WTC11 (cell line): ENCODE measurements at regions not wholly inside any gene's neighbourhood (a gene's known extent, or its start where the extent isn't known, plus 50 kb on each side); places are given as distances from the start of the nearest gene placed in this dataset.

Experiments used
- ATAC-seq: fragments of 200-7000 bp; cut with Tn5 transposase; 2 replicates; pipeline ENCODE4 v1.10.0; 2021; ENCODE audit warnings: mild to moderate bottlenecking, moderate library complexity
- CTCF ChIA-PET: fragments of 300-600 bp; sonication (Branson Sonifier 250); formaldehyde crosslinking; loops from one replicate; lab custom pipeline; 2021; ENCODE audit warnings: antibody characterized with exemption; lab: Charles Lee
- POLR2A ChIA-PET: fragments of 350-600 bp; sonication (Branson Sonifier 250); formaldehyde crosslinking; loops from one replicate; lab custom pipeline; 2021; ENCODE audit warnings: antibody characterized with exemption; lab: Charles Lee
- DNase-seq: peaks from one replicate; pipeline ENCODE4 v3.0.0; 2021; ENCODE audit warnings: low spot score
- H3K27ac Mint-ChIP-seq: 2 replicates; pipeline ENCODE4 v1.8.0; 2021; ENCODE audit warnings: mixed read lengths
- H3K27me3 Mint-ChIP-seq: 2 replicates; pipeline ENCODE4 v1.8.0; 2021; ENCODE audit warnings: low read depth, mild to moderate bottlenecking, moderate library complexity, mixed read lengths
- H3K36me3 Mint-ChIP-seq: 2 replicates; pipeline ENCODE4 v1.8.0; 2021; ENCODE audit warnings: mixed read lengths
- H3K4me1 Mint-ChIP-seq: 2 replicates; pipeline ENCODE4 v1.8.0; 2022; ENCODE audit warnings: mixed read lengths
- H3K4me3 Mint-ChIP-seq: 2 replicates; pipeline ENCODE4 v1.8.0; 2021; ENCODE audit warnings: mild to moderate bottlenecking, moderate library complexity, mixed read lengths
- H3K9me3 Mint-ChIP-seq: 2 replicates; pipeline ENCODE4 v1.8.0; 2021; ENCODE audit warnings: mixed read lengths
- CREM ChIP-seq: sonication (generic); formaldehyde crosslinking; IDR thresholded peaks from 2 replicates; pipeline ENCODE4 v1.8.1; 2022; ENCODE audit warnings: mild to moderate bottlenecking, missing genetic modification reagents, moderate library complexity
- ELF4 ChIP-seq: sonication (generic); formaldehyde crosslinking; IDR thresholded peaks from 2 replicates; pipeline ENCODE4 v1.8.1; 2022; ENCODE audit warnings: low read depth, mild to moderate bottlenecking, moderate library complexity, missing genetic modification reagents
- EMX1 ChIP-seq: fragments of 250-450 bp; sonication (Bioruptor Pico); IDR thresholded peaks from 2 replicates; pipeline ENCODE4 v1.8.0; 2021; ENCODE audit warnings: mild to moderate bottlenecking
- FOXJ3 ChIP-seq: sonication (generic); formaldehyde crosslinking; IDR thresholded peaks from 2 replicates; pipeline ENCODE4 v1.9.0; 2021; ENCODE audit warnings: missing genetic modification reagents, mild to moderate bottlenecking, borderline replicate concordance
- FOXK1 ChIP-seq: sonication (generic); formaldehyde crosslinking; IDR thresholded peaks from 2 replicates; pipeline ENCODE4 v1.8.0; 2022; ENCODE audit warnings: mild to moderate bottlenecking, moderate library complexity, missing genetic modification reagents
- KAT7 ChIP-seq: sonication (generic); formaldehyde crosslinking; IDR thresholded peaks from 2 replicates; pipeline ENCODE4 v1.8.1; 2023; ENCODE audit warnings: missing genetic modification reagents, mild to moderate bottlenecking, borderline replicate concordance
- NFYB ChIP-seq: sonication (generic); formaldehyde crosslinking; conservative IDR thresholded peaks from 2 replicates; pipeline ENCODE4 v1.8.0; 2022; ENCODE audit warnings: low read depth, missing genetic modification reagents
- RORB ChIP-seq: fragments of 250-450 bp; sonication (Bioruptor Pico); IDR thresholded peaks from 2 replicates; pipeline ENCODE4 v1.9.0; 2021; ENCODE audit warnings: mild to moderate bottlenecking
- SMAD4 ChIP-seq: sonication (generic); formaldehyde crosslinking; IDR thresholded peaks from 2 replicates; pipeline ENCODE4 v1.8.0; 2022; ENCODE audit warnings: mild to moderate bottlenecking, missing genetic modification reagents
- SP1 ChIP-seq: sonication (generic); formaldehyde crosslinking; conservative IDR thresholded peaks from 2 replicates; pipeline ENCODE4 v1.8.1; 2022; ENCODE audit warnings: missing genetic modification reagents
- TEAD1 ChIP-seq: sonication (generic); formaldehyde crosslinking; IDR thresholded peaks from 2 replicates; pipeline ENCODE4 v1.8.0; 2022; ENCODE audit warnings: mild to moderate bottlenecking, missing genetic modification reagents
- TEAD4 ChIP-seq: sonication (generic); formaldehyde crosslinking; IDR thresholded peaks from 2 replicates; pipeline ENCODE4 v1.8.0; 2022; ENCODE audit warnings: mild to moderate bottlenecking, missing genetic modification reagents
- ZBTB21 ChIP-seq: sonication (generic); formaldehyde crosslinking; IDR thresholded peaks from 2 replicates; pipeline ENCODE4 v1.8.1; 2023; ENCODE audit warnings: mild to moderate bottlenecking, missing genetic modification reagents, borderline replicate concordance
- ZNF121 ChIP-seq: sonication (generic); formaldehyde crosslinking; IDR thresholded peaks from 2 replicates; pipeline ENCODE4 v1.8.0; 2023; ENCODE audit warnings: missing genetic modification reagents
- ZNF263 ChIP-seq: sonication (generic); formaldehyde crosslinking; IDR thresholded peaks from 2 replicates; pipeline ENCODE4 v1.8.1; 2022; ENCODE audit warnings: low read depth, mild to moderate bottlenecking, moderate library complexity, missing genetic modification reagents
- ZNF423 ChIP-seq: fragments of 250-450 bp; sonication (Bioruptor Pico); IDR thresholded peaks from 2 replicates; pipeline ENCODE4 v2.1.2; 2022; ENCODE audit warnings: mild to moderate bottlenecking, moderate library complexity
- TF ChIP-seq, protein P1 (sequence below): fragments of 250-450 bp; sonication (Bioruptor Pico); conservative IDR thresholded peaks from 2 replicates; pipeline ENCODE4 v1.9.0; 2021; ENCODE audit warnings: mild to moderate bottlenecking
- TF ChIP-seq, protein P2 (sequence below): fragments of 200-600 bp; IDR thresholded peaks from 2 replicates; pipeline ENCODE4 v1.8.0; 2022; ENCODE audit warnings: antibody characterized with exemption
- TF ChIP-seq, protein P3 (sequence below): sonication (generic); formaldehyde crosslinking; conservative IDR thresholded peaks from 2 replicates; pipeline ENCODE4 v1.8.1; 2023; ENCODE audit warnings: mild to moderate bottlenecking, low read depth, missing genetic modification reagents, moderate library complexity
- TF ChIP-seq, protein P4 (sequence below): sonication (generic); formaldehyde crosslinking; IDR thresholded peaks from 2 replicates; pipeline ENCODE4 v1.8.1; 2023; ENCODE audit warnings: mild to moderate bottlenecking, missing genetic modification reagents
- TF ChIP-seq, protein P5 (sequence below): sonication (generic); formaldehyde crosslinking; IDR thresholded peaks from 2 replicates; pipeline ENCODE4 v1.8.1; 2022; ENCODE audit warnings: mild to moderate bottlenecking, moderate library complexity, missing genetic modification reagents

DNA sequence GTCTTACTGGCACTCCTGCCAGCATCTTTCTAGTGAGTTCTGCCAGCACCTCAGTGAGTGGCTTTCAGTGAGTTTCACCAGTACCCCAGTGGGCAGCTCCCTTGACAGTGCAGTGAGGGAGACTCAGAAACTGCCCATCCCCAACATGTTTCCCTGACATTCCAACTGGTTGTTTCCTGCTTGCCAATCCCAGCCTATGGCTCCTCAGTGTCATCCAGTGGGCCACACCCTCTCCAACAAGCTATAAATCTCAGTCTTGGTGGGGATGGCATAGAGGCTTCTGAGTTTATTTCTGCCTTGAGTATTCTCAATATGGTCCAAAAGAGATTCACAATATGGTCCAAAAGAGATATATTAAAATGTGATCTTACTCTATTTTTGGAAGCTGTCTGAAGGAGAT is 461.2 kb upstream of the NR3C2 start:
- TF ChIP-seq, protein P1, sequence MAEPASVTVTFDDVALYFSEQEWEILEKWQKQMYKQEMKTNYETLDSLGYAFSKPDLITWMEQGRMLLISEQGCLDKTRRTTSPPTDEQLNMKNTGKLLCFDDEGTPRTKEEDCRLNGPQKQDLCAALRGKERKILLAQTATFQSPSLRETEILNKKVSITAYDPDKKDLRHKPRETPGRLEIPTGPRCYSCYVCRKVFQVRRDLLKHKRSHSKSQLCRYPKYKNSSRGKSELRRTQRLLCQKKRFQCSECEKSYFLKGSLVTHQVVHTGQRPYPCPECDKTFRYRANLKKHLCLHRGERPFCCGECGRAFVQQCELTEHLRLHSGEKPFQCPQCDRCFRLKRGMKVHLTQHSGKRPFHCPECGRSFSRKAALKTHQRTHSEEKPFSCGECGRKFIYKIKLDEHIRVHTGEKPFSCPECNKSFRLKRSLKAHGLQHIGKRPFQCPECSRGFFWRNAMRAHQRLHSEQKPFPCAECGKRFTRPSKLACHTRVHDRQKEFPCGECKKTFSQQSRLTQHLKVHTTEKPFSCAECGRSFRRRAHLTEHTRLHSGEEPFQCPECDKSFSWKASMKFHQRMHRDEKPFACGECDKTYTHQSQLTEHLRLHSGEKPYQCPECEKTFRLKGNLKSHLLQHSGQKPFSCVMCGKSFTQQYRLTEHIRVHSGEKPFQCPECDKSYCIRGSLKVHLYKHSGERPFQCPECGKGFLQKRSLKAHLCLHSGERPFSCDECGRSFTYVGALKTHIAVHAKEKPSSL: no peak
- TF ChIP-seq EMX1 (no peak), FOXJ3 (CRISPR knock-in tag) (no peak), SP1 (no peak), ZNF263 (CRISPR knock-in tag) (no peak), TEAD4 (no peak), ELF4 (CRISPR knock-in tag) (no peak), FOXK1 (CRISPR knock-in tag) (no peak), KAT7 (CRISPR knock-in tag) (no peak), SMAD4 (no peak)
- TF ChIP-seq, protein P2, sequence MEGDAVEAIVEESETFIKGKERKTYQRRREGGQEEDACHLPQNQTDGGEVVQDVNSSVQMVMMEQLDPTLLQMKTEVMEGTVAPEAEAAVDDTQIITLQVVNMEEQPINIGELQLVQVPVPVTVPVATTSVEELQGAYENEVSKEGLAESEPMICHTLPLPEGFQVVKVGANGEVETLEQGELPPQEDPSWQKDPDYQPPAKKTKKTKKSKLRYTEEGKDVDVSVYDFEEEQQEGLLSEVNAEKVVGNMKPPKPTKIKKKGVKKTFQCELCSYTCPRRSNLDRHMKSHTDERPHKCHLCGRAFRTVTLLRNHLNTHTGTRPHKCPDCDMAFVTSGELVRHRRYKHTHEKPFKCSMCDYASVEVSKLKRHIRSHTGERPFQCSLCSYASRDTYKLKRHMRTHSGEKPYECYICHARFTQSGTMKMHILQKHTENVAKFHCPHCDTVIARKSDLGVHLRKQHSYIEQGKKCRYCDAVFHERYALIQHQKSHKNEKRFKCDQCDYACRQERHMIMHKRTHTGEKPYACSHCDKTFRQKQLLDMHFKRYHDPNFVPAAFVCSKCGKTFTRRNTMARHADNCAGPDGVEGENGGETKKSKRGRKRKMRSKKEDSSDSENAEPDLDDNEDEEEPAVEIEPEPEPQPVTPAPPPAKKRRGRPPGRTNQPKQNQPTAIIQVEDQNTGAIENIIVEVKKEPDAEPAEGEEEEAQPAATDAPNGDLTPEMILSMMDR: no peak
- TF ChIP-seq, protein P3, sequence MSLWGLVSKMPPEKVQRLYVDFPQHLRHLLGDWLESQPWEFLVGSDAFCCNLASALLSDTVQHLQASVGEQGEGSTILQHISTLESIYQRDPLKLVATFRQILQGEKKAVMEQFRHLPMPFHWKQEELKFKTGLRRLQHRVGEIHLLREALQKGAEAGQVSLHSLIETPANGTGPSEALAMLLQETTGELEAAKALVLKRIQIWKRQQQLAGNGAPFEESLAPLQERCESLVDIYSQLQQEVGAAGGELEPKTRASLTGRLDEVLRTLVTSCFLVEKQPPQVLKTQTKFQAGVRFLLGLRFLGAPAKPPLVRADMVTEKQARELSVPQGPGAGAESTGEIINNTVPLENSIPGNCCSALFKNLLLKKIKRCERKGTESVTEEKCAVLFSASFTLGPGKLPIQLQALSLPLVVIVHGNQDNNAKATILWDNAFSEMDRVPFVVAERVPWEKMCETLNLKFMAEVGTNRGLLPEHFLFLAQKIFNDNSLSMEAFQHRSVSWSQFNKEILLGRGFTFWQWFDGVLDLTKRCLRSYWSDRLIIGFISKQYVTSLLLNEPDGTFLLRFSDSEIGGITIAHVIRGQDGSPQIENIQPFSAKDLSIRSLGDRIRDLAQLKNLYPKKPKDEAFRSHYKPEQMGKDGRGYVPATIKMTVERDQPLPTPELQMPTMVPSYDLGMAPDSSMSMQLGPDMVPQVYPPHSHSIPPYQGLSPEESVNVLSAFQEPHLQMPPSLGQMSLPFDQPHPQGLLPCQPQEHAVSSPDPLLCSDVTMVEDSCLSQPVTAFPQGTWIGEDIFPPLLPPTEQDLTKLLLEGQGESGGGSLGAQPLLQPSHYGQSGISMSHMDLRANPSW (CRISPR knock-in tag): no peak
- TF ChIP-seq, protein P4, sequence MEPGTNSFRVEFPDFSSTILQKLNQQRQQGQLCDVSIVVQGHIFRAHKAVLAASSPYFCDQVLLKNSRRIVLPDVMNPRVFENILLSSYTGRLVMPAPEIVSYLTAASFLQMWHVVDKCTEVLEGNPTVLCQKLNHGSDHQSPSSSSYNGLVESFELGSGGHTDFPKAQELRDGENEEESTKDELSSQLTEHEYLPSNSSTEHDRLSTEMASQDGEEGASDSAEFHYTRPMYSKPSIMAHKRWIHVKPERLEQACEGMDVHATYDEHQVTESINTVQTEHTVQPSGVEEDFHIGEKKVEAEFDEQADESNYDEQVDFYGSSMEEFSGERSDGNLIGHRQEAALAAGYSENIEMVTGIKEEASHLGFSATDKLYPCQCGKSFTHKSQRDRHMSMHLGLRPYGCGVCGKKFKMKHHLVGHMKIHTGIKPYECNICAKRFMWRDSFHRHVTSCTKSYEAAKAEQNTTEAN (CRISPR knock-in tag): no peak
- TF ChIP-seq, protein P5, sequence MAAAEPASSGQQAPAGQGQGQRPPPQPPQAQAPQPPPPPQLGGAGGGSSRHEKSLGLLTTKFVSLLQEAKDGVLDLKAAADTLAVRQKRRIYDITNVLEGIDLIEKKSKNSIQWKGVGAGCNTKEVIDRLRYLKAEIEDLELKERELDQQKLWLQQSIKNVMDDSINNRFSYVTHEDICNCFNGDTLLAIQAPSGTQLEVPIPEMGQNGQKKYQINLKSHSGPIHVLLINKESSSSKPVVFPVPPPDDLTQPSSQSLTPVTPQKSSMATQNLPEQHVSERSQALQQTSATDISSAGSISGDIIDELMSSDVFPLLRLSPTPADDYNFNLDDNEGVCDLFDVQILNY: no peak
- no peak overlapping the region for H3K4me3 Mint-ChIP-seq
- H3K9me3 Mint-ChIP-seq: peaks cover 23% of the 10 kb centered on the region
- peaks cover 24% of the 10 kb centered on the region for H3K4me1 Mint-ChIP-seq
- H3K27ac Mint-ChIP-seq: no peak overlapping the region
- POLR2A ChIA-PET: no interaction called here
- H3K27me3 Mint-ChIP-seq: peaks cover 22% of the 10 kb centered on the region
- DNase-seq (no peak), ATAC-seq (no peak)
- H3K36me3 Mint-ChIP-seq: peaks cover 22% of the 10 kb centered on the region
- CTCF ChIA-PET: no interaction called here

DNA sequence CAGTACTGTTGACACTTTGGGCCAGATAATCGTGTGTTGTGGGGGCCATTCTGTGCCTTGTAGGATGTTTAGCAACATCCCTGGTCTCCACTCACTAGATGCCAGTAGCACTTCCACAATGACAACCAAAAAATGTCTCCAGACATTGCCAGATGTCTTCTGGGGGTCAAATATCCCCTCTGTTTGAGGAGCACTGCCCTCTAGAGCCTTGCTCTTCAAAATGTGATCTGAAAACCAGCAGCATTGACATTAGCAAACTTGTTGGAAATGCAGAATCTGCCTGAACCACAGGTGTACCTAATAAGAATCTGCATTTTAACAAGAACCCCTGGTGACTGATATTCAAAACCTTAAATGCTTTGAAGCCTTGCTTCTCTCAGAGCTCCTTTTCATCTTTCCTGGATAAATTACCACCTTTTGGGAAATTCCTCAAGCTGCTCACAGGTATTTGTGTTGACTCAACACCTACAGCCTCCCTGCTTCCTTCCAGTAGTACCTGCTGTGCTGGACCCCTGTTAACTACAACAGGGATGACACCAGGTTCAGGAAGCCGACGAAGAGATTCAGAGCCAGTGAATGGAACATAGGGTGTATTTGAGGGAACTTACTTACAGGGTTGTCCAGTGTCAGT is 459.0 kb upstream of the NR3C2 start:
- peaks cover 24% of the 10 kb centered on the region for H3K4me1 Mint-ChIP-seq
- no peak for DNase-seq
- H3K27ac Mint-ChIP-seq: peak overlapping the region; percentile 78; the same call in 1 of the 2 replicates
- H3K4me3 Mint-ChIP-seq: no peak overlapping the region
- peaks cover 41% of the 10 kb centered on the region for H3K36me3 Mint-ChIP-seq
- ChIA-PET POLR2A (no interaction called here), CTCF (interaction anchor here (0.8 kb wide), 1 partner anchor 117 kb away, joined by 3 read pairs; no protein-coding TSS in a partner anchor)
- peaks cover 42% of the 10 kb centered on the region for H3K9me3 Mint-ChIP-seq
- TF ChIP-seq RORB (CRISPR knock-in tag) (no peak), ZNF121 (no peak), ZNF423 (peak; percentile 85), NFYB (no peak), FOXK1 (CRISPR knock-in tag) (no peak), TEAD1 (CRISPR knock-in tag) (peak; percentile 67; the same call in 1 of the 2 replicates), CREM (CRISPR knock-in tag) (0 out of 2 replicates have a peak, but pooled peaks have one; percentile 21), ZBTB21 (CRISPR knock-in tag) (no peak)
- TF ChIP-seq, protein P4 (CRISPR knock-in tag): no peak
- TF ChIP-seq, protein P3 (CRISPR knock-in tag): no peak
- TF ChIP-seq, all 79 proteins: peak for 3
- H3K27me3 Mint-ChIP-seq: peaks cover 25% of the 10 kb centered on the region
- peak; percentile 88 for ATAC-seq
